ENCODE measurements at regions not wholly inside any gene's neighbourhood (a gene's known extent, or its start where the extent isn't known, plus 50 kb on each side); places are given as distances from the start of the nearest gene placed in this dataset.

- TF ChIP-seq POLR2A (IDR thresholded peaks at IDR 0.05) = no peak
- no peak for TF ChIP-seq CTCF (IDR thresholded peaks at IDR 0.05)
- no peaks in the 10 kb centered on the region for H3K9me3 ChIP-seq
- H3K4me1 ChIP-seq = no peaks in the 10 kb centered on the region
- no peak overlapping the region for H3K4me3 ChIP-seq
- no peak for DNase-seq
- H3K27me3 ChIP-seq = no peaks in the 10 kb centered on the region
- H3K36me3 ChIP-seq = no peaks in the 10 kb centered on the region
- H3K27ac ChIP-seq = no peak overlapping the region
These were observed 194.1 kb downstream of the SP3 start for GRCh38 chr2:173770947-173771678.

DNA sequence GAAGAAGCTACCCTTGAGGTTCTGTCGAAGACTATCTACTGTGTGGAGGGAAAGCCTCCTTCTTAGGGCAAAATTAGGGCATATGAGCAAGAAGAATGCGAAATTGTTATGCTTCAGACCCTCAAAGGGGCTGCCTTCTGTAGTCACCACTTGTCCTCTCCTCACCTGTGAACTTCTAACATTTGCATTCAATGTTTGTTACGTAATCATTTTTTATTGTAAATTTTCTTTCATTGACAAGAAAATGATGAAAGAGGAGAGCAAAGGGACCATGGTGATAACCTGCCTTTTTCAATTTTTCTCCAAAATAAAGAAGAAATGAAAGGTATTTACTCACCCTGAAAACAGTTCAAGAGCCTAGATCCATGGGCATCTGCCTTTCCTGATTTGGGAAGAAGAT lies 193.0 kb downstream of the SP3 start:
- no peak overlapping the region for H3K4me3 ChIP-seq
- H3K27me3 ChIP-seq = no peaks in the 10 kb centered on the region
- no peaks in the 10 kb centered on the region for H3K36me3 ChIP-seq
- DNase-seq = no peak
- no peaks in the 10 kb centered on the region for H3K9me3 ChIP-seq
- no peaks in the 10 kb centered on the region for H3K4me1 ChIP-seq
- TF ChIP-seq CTCF (IDR thresholded peaks at IDR 0.05) (no peak), POLR2A (IDR thresholded peaks at IDR 0.05) (no peak)
- no peak overlapping the region for H3K27ac ChIP-seq

GRCh38 chr2:173773076-173773475 lies 192.1 kb downstream of the SP3 start:
- no peaks in the 10 kb centered on the region for H3K4me1 ChIP-seq
- no peak for TF ChIP-seq POLR2A (IDR thresholded peaks at IDR 0.05)
- no peak for TF ChIP-seq CTCF (IDR thresholded peaks at IDR 0.05)
- H3K36me3 ChIP-seq = no peaks in the 10 kb centered on the region
- H3K4me3 ChIP-seq = no peak overlapping the region
- no peaks in the 10 kb centered on the region for H3K9me3 ChIP-seq
- no peaks in the 10 kb centered on the region for H3K27me3 ChIP-seq
- no peak overlapping the region for H3K27ac ChIP-seq
- DNase-seq = no peak

DNA sequence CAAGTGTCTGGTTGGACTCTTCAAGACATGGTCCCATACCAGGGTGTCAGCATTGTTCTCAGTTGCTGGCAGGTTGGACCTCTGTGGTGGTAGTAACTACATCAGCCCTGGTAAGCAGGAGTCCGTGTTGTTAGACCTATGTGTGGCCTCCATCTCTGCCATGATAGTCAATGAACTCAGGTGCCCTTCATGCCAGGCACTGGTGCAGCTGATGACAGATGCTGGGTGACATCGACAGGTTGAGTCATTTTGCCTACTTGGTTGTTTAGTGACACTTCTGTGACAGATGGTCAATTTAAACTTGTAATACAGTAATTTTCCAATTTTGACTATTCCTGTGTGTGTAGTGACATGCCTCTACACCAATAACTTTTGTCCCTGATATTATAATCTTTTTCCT lies 189.7 kb downstream of the SP3 start:
- Histone ChIP-seq H3K9me3 (no peaks in the 10 kb centered on the region), H3K36me3 (no peaks in the 10 kb centered on the region), H3K27me3 (no peaks in the 10 kb centered on the region), H3K27ac (no peak overlapping the region), H3K4me3 (no peak overlapping the region), H3K4me1 (no peaks in the 10 kb centered on the region)
- TF ChIP-seq CTCF (IDR thresholded peaks at IDR 0.05) (no peak), POLR2A (IDR thresholded peaks at IDR 0.05) (no peak)
- no peak for DNase-seq

DNA sequence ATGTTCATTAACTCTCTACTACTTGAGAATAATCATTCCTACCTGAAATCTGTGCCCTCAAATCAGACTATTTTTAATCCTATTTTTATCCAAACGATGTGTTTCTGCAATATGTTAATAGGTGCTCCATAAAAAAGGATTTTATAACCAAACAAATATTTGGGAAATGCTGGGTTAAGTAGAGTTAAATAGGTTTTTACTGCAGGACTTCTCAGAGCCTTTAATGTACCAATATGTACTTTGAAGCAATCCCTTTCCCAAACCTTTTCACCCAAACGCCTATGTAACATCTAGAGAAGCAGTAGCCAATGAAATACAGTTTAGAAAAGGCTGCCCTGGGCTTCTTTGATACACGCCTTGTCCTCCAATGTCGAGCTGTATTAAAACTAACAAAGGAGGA lies 182.5 kb downstream of the SP3 start:
- no peak for DNase-seq
- Histone ChIP-seq H3K4me3 (no peak overlapping the region), H3K36me3 (no peaks in the 10 kb centered on the region), H3K4me1 (no peaks in the 10 kb centered on the region), H3K27me3 (no peaks in the 10 kb centered on the region), H3K9me3 (no peaks in the 10 kb centered on the region), H3K27ac (no peak overlapping the region)
- TF ChIP-seq POLR2A (IDR thresholded peaks at IDR 0.05) (no peak), CTCF (IDR thresholded peaks at IDR 0.05) (no peak)

DNA sequence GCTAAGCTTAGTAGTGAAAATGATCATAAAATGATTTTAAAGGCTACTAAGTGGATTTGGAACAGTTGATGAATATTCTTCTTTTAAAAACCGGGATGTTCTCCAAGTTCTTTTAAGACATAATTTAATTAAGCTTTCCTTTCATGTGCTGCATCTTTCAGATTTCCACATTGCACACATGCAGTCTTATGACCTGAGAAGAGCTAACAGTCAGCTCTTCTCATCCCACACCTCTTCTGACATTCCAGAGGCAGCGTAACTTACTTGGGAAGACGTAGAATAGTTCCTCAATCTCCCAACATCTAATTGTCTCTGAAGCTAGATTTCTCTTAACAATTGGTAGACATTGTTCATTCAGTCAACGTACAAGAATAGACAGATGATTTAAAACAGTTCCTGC lies 181.8 kb downstream of the SP3 start:
- DNase-seq = no peak
- Histone ChIP-seq H3K27ac (no peak overlapping the region), H3K27me3 (no peaks in the 10 kb centered on the region), H3K4me3 (no peak overlapping the region), H3K9me3 (no peaks in the 10 kb centered on the region), H3K4me1 (no peaks in the 10 kb centered on the region), H3K36me3 (no peaks in the 10 kb centered on the region)
- TF ChIP-seq CTCF (IDR thresholded peaks at IDR 0.05) (no peak), POLR2A (IDR thresholded peaks at IDR 0.05) (no peak)
